Neural cell (in vitro differentiated cells): ENCODE measurements at regions not wholly inside any gene's neighbourhood (a gene's known extent, or its start where the extent isn't known, plus 50 kb on each side); places are given as distances from the start of the nearest gene placed in this dataset.

Experiments used
- CTCF ChIP-seq: fragments of 450-650 bp; IDR thresholded peaks from 2 replicates; pipeline ENCODE4 v1.5.1; 2014; ENCODE audit warnings: antibody characterized with exemption, mild to moderate bottlenecking, moderate library complexity; ENCODE audit not compliant: poor library complexity, severe bottlenecking
- EP300 ChIP-seq: fragments of 450-650 bp; conservative IDR thresholded peaks from 2 replicates; pipeline ENCODE4 v1.6.1; 2014; ENCODE audit warnings: antibody characterized with exemption, mild to moderate bottlenecking, moderate library complexity; ENCODE audit not compliant: poor library complexity, severe bottlenecking
- EZH2 ChIP-seq: fragments of 200-600, 300-800 bp; shearing (Covaris generic), sonication (generic); IDR thresholded peaks from 2 replicates; pipeline ENCODE4 v1.6.1; 2014; ENCODE audit warnings: antibody characterized with exemption, low read length, borderline replicate concordance, mild to moderate bottlenecking; ENCODE audit not compliant: insufficient read depth, poor library complexity, severe bottlenecking
- POLR2AphosphoS5 ChIP-seq: IDR thresholded peaks from 2 replicates; pipeline ENCODE4 v1.6.1; 2012
- REST ChIP-seq: IDR thresholded peaks from 2 replicates; pipeline ENCODE4 v1.6.1; 2012; ENCODE audit warnings: borderline replicate concordance

DNA sequence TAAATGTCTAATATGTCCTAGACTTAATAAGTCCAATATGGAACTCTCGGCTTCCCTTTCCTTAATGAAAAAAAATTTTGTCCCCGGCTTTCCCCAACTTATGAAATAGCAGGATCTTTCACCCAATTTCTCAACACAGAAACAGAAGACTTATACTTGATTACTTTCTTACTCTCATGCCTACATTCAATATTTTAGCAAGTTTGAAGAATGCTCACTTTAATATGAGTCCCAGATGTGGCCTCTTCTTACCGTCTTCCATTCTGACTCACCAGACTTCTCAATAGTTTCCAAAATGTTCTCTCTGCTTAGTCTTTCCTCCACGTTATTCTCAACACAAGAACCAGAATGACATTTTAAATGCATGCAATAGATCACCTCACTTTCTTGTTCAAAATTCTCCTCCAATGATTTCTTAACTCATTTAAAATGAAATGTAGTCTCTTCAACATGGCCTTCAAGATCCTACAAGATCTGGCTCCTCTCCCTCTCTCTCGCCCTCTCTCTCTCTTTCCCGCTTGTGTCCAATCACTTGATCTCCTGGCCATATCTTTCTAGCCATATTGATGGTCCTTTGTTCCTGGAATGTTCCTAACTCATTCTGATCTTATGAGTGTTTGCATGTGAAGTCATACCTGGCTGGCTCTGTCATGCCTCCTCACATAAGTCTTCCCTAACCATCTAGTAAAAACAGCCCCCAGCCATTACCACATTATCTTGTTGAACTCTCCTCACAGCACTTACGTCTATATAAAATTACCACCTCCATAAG, 119.7 kb upstream of the FAM3C start:
- TF ChIP-seq CTCF (no peak), POLR2AphosphoS5 (no peak), REST (no peak), EP300 (no peak), EZH2 (no peak)
